ENCODE measurements at regions not wholly inside any gene's neighbourhood (a gene's known extent, or its start where the extent isn't known, plus 50 kb on each side); places are given as distances from the start of the nearest gene placed in this dataset.

- H3K4me3 ChIP-seq: no peak overlapping the region
- ChIA-PET CTCF (no interaction called here), POLR2A (no interaction called here)
- 43% methylated on average over 2 of the region's 2 CpGs for WGBS (ENCODE audit: missing lambda C conversion rate)
- H3K27ac ChIP-seq: no peak overlapping the region
- no peak for TF ChIP-seq CBX2 (IDR thresholded peaks at IDR 0.05; ENCODE audit: borderline replicate concordance, low read depth)
- no peaks in the 10 kb centered on the region for H3K4me1 ChIP-seq
- DNase-seq (ENCODE audit: low read depth in 1 of 2, low spot score in 1 of 2): no peak
- FAIRE-seq: no peak
- ATAC-seq: no peak
- no peak overlapping the region for H3K4me2 ChIP-seq
- H3K9me3 ChIP-seq: no peaks in the 10 kb centered on the region
Observed at GRCh38 chr1:194347200-194347599, 1160.8 kb upstream of the B3GALT2 start.

- ATAC-seq: peak in 1 of 2 experiments; percentile 58; a peak in 2 of 6 replicates
- POLR2A ChIA-PET: no interaction called here
- no peaks in the 10 kb centered on the region for H3K4me1 ChIP-seq
- peak in 1 of 2 experiments; percentile 13 for DNase-seq (ENCODE audit: low read depth in 1 of 2, low spot score in 1 of 2)
- H3K4me3 ChIP-seq: no peak overlapping the region
- no peak overlapping the region for H3K27ac ChIP-seq
- no peak overlapping the region for H3K4me2 ChIP-seq
- CTCF ChIA-PET: no interaction called here
- TF ChIP-seq BCL3 (IDR thresholded peaks at IDR 0.05) (no peak), MAZ (IDR thresholded peaks at IDR 0.05; ENCODE audit: borderline replicate concordance, low read depth, low read length) (no peak), ESRRA (IDR thresholded peaks at IDR 0.05; ENCODE audit: borderline replicate concordance, low read length) (no peak), MAX (IDR thresholded peaks at IDR 0.05) (no peak), CHD2 (IDR thresholded peaks at IDR 0.05; ENCODE audit: low read length, partially characterized antibody) (no peak), RCOR1 (IDR thresholded peaks at IDR 0.05; ENCODE audit: low read depth, low read length) (no peak), NFE2L2 (conservative IDR thresholded peaks at IDR 0.05; ENCODE audit: low read length) (no peak), CEBPB (IDR thresholded peaks at IDR 0.05) (no peak), E2F6 (IDR thresholded peaks at IDR 0.05; ENCODE audit: borderline replicate concordance, low read depth) (no peak), FOSB (CRISPR knock-in tag; IDR thresholded peaks at IDR 0.05) (no peak), POLR2AphosphoS2 (conservative IDR thresholded peaks at IDR 0.05; ENCODE audit: low read length) (no peak), SREBF2 (IDR thresholded peaks at IDR 0.05) (no peak), PBX3 (IDR thresholded peaks at IDR 0.05) (no peak)
- FAIRE-seq: no peak
- WGBS (ENCODE audit: missing lambda C conversion rate): 84% methylated on average over 18 of the region's 18 CpGs
- H3K9me3 ChIP-seq: no peaks in the 10 kb centered on the region
Observed at GRCh38 chr1:194342484-194343262, 1156.3 kb upstream of the B3GALT2 start.

- no peak for ATAC-seq
- POLR2A ChIA-PET: no interaction called here
- H3K4me3 ChIP-seq: no peak overlapping the region
- WGBS (ENCODE audit: missing lambda C conversion rate): 97% methylated on average over 1 of the region's 1 CpG
- no peaks in the 10 kb centered on the region for H3K4me1 ChIP-seq
- no peak for TF ChIP-seq HES2 (IDR thresholded peaks at IDR 0.05)
- no peak for TF ChIP-seq CHD2 (IDR thresholded peaks at IDR 0.05; ENCODE audit: low read length, partially characterized antibody)
- TF ChIP-seq FOXS1 (CRISPR knock-in tag; IDR thresholded peaks at IDR 0.05): no peak
- TF ChIP-seq TP53 (CRISPR knock-in tag; IDR thresholded peaks at IDR 0.05): no peak
- TF ChIP-seq CBX8 (IDR thresholded peaks at IDR 0.05): no peak
- TF ChIP-seq SMC3 (IDR thresholded peaks at IDR 0.05): no peak
- TF ChIP-seq HMGXB4 (CRISPR knock-in tag; IDR thresholded peaks at IDR 0.05; ENCODE audit: borderline replicate concordance): no peak
- TF ChIP-seq HOXA7 (CRISPR knock-in tag; IDR thresholded peaks at IDR 0.05): no peak
- TF ChIP-seq NFE2L2 (conservative IDR thresholded peaks at IDR 0.05; ENCODE audit: low read length): no peak
- no peak for TF ChIP-seq PHF8 (IDR thresholded peaks at IDR 0.05; ENCODE audit: borderline replicate concordance, low read depth)
- no peak for TF ChIP-seq RNF2 (IDR thresholded peaks at IDR 0.05; ENCODE audit: borderline replicate concordance, low read depth)
- no peak for TF ChIP-seq HEYL (CRISPR knock-in tag; IDR thresholded peaks at IDR 0.05)
- TF ChIP-seq NR3C1 (IDR thresholded peaks at IDR 0.05): no peak
- no peak for TF ChIP-seq EP300 (IDR thresholded peaks at IDR 0.05)
- no peak for TF ChIP-seq EHF (CRISPR knock-in tag; IDR thresholded peaks at IDR 0.05)
- no peak overlapping the region for H3K27ac ChIP-seq
- CTCF ChIA-PET: no interaction called here
- no peak for DNase-seq (ENCODE audit: low read depth in 1 of 2, low spot score in 1 of 2)
- no peak overlapping the region for H3K4me2 ChIP-seq
- H3K9me3 ChIP-seq: no peaks in the 10 kb centered on the region
- no peak for FAIRE-seq
Observed at GRCh38 chr1:194341587-194341986, 1155.2 kb upstream of the B3GALT2 start.

Measured in A549 (cell line).